D341Med (cell line): ENCODE measurements at regions not wholly inside any gene's neighbourhood (a gene's known extent, or its start where the extent isn't known, plus 50 kb on each side); places are given as distances from the start of the nearest gene placed in this dataset.

Source experiments
- DNase-seq: peaks from one replicate; pipeline ENCODE4 v3.0.0; 2012; ENCODE audit warnings: low spot score

DNA sequence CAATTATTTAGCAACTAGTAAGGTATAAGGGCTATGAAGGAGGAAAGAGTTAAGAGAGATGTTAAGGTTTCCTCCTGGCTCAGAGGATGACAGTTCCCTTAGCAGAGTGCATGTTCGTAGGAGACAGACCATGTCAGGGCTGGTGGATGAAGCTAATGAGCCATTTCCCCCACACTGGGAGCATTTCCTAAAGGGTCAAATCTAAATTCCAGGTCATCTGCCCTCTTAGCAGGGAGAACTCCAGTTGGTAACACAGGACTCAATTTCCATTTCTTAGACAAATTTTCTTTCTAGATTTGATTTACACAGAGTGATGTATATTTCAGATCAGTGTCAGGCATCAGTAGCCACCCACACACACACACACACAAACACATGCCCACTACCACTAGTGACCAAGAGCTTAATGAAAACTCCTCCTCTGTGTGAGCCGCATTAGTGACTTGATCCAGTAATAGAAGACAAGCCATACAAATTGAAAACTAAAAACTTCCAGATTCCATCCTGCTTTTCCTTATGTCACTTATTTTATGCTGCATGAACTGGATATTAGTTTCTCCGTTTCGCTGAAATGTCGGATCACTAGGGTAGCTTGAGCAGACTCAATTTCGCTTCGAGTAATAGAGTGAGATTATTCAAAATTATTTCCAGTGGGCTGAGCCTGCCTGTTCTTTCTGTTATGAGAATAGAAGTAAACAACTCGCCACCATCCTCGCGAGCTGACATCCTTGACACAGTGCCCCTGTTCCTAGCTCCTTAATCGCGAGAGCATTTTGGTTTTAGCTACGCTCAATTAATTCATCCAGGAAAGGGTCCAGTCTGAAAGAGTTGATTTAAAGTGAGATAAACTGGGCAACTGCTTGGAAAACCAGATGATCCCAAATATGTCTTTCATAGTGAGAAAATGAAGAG lies 582.6 kb downstream of the SOX6 start:
- no peak for DNase-seq

DNA sequence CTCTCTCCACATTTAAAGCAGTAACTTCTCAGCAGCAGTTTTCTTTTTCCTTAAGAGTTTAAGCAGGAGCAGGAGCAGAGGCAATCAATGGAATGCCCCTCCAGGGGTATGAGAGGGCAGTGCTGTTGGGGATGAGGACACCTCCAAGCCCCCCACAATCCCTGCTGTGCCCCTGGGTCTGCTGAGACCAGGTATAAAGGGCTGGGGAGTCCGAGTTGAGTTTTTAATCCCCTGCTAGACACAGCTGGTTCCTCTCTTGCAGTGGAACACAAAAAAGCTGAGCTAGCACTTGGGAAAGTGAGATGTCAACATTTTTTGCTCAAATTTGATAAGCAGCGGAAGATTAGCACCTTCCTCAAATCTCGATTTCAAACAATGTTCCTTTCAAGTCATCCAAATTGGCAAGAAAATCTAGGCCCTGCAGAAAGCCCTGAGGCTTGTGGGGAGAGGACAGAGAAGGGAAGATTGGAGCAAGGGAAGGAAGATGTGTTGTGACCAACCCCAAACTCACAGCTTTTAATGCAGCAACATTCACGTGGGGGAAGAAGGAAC lies 581.9 kb downstream of the SOX6 start:
- DNase-seq, result no peak

DNA sequence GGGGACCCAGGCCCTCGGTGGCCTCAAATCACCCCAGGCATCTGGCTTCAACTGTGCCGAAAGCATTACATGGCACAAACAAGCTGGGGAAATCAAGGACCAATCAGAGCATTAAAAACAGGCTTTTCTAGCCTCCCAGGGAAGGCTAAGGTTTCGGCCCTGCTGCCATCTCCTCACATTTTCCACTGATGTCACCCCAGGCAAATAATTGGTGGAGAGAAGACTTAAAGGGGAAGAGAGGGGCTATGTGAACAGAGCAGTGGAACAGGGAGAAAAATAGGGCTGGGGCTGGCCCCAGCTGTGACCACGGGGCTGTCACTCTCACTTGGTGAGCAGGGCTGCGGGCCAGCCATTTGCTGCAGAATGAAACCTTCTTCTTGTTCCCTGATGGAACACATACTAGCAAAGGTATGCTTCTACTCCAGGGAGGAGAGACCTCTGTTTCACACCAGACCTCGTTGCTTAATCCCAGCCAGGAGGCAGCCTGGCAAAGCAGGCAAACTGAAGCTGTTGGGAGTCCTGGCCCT lies 581.3 kb downstream of the SOX6 start:
- no peak for DNase-seq

DNA sequence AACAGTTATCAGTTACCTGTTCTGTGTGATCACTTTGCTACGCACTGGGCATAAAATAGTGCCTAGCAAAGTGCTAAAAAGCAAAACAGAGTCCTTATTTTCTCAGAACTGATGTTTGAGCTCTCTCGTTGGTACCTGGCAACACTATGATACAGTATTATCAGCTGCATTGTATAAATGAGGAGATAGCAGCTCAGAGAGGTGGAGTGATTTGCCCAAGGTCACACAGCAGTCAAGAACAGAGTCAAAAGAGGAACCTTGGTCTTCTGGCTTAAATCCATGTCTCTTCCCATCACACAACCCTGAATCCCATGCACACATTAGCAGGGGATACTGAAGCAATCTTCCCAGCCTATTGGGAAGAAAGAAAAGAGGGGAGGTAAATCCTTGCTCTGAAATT lies 580.5 kb downstream of the SOX6 start:
- no peak for DNase-seq

DNA sequence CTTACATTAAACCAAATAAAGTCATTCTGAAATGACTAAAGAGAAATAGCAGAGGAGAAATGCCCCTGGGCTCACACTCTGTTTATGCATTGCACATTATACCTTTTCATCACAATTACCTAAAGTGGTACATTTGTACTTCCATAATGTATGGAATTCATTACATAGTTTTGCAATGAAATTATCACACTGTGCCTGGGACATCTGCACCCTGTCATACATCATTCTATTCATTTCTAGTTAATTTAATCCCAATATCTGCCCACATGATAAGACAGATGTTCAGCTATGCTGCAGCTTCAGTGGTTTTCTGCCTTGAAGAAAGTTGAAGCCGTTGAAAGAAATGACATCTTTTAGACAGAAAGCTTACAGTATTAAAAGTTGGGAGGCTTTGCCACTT lies 580.0 kb downstream of the SOX6 start:
- no peak for DNase-seq

DNA sequence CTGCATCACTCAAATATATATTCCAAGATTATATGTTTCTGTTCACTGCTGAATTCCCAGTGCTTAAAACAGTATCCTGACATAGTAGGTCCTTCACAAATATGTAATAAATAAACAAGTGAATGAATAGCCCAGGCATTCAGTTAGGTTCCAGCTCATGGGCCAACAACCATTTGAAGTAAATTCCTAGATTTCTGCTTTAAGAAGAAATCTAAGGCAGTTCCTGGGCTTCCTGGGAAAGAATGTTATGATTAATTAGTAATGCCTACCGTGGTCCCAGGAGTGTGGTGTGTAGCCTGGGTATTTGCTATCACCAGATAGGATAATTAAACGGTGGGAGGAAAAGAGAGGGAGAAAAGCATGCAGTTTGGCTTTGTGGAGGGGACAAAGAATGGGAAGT lies 576.8 kb downstream of the SOX6 start:
- DNase-seq, result no peak

DNA sequence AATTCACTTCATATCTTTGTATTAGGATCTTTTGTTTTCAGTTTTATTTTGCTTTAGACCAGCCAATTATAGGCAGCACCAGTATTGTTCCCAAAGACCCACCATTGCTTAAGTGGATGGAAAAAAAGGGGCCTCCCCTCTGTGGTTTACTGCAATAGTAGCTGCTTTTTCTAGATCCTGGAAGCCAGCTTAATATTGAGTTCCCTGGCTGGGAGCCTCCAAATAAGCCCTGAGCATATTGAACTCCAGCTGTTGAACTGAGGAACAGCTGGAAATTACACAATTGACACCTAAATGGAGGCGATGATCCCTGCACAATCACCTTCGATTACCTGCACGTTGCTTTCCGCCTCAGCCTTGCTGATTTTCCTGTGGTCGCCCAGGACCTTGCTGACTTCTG lies 576.0 kb downstream of the SOX6 start:
- DNase-seq, result no peak

DNA sequence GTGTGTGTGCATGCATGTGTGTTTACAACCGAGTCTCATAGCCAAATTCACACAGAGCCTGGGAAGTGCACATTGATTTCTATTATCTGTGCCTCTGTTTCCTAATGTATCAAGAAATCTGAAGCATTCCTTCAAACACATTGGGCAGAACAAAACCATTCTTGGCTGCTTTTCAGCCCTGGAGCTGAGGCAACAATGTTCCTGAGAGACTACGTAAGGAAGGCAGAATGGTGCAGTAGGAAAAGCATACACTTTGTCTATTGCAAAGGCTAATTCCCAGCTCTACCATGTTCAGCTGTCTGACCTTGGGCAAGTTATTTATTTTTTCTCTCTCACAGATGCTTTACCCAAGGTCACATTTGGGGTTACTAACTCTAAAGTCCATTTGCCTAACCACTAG lies 575.5 kb downstream of the SOX6 start:
- no peak for DNase-seq

DNA sequence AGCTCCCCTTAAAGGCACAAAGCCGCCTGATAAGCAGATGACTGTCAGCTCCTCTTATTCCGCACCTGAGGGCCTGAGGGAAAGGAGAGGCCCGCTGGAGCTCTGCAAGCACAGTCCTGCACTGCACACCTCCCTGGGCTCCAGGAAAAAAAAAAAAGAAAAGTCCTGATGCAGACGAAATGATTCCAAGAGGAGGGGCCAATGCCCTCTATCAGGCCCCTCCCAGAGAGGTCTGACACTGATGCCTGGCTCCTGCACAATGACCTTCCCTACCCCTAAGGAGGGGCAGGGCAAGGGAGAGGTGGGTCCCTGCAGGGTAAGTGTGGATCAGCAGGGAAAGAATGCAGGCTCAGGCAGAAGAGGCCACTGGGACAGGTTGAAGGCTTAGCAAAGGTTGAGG lies 572.7 kb downstream of the SOX6 start:
- no peak for DNase-seq

DNA sequence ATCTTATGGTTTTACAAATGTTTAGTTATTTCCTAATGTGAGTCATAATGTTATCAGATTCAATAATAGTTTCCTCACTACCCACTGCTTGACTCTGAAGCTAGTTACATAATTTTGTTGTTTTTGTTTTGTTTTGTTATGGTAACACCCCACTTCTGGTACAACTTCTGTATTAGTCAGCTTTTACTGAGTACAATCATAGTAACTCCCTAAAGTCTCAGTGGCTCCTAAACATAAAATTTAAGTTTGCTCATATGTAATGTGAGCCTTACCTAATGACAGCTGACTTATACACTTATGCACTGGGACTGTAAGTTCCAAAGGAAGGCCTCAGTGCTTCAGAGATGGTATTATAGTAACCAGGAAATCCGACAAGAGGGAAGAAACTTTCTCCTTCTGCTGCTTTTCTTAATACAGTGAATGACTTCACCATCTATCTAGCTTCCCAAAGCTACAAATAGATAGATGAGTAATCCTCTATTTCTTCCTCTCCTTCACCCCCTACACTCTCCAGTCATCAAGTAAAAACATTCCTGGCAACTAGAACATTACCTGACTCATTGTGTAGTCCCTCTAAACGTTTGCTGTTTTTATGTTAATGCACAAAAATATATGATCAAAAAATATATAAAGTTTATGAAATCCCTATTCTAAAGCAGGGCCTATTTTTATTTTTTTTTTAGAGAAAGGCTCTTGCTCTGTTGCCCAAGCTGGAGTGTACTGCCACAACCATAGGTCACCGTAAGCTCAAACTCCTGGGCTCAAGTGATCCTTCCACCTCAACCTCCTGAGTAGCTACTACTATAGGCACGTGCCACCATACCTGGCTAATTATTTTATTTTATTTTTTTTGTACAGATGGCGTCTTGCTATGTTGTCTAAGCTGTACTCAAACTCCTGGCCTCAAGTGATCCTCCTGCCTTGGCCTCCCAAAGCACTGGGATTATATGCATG lies 563.0 kb downstream of the SOX6 start:
- no peak for DNase-seq

DNA sequence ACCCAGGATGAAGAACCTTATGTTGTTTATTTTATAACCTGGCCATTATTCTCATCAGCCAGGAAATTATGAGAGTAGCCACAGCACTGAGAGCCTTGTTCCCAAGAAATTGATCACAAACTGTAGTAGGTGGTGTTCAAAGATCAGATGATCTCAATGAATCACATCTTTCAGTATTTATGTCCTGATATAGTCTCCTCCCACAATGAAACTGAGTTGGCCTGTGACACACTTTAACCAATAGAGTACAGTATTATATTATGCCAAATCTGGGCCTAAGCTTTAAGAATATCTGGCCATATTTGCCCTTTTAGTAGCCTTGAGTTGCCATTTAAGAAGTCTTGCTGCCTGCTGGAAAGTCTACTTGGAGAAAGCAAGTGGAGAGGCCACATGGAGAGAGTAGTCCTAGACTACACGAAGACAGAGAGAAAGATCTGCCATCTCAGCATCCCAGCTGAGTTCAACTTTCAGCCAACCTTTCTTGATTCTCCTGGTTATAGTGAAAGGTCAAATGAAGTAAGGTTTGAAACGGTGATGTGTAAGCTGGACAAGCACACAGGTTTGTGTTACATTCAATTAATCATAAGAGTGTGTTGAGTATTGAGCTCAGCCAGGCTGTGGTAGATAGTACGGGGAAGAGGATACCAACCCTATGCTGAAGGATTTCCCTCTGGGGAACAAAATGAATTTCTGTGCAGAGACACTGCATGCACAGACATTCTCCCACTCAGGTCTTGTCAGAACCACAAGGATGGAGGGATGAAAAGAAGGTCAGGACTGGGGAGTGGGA lies 561.8 kb downstream of the SOX6 start:
- DNase-seq, result no peak

DNA sequence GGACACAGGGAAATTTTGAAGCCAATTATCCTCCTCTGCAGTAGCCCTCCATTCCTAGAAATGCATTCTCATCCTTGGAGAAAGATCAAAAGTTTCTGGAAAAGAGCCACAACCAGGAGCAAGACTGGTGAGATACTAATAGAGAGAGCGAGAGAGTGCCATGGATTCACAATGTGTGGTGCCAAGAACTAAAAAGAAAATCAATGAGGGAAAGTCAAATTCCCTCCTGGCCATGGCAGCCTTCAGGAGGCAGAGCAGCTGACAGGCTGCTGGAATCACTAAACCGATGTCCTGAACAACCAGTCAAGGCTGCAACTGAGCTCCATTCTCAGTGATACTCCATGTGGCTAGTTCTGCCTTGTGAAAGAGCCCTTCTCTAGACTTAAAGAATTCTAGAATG lies 561.0 kb downstream of the SOX6 start:
- no peak for DNase-seq

DNA sequence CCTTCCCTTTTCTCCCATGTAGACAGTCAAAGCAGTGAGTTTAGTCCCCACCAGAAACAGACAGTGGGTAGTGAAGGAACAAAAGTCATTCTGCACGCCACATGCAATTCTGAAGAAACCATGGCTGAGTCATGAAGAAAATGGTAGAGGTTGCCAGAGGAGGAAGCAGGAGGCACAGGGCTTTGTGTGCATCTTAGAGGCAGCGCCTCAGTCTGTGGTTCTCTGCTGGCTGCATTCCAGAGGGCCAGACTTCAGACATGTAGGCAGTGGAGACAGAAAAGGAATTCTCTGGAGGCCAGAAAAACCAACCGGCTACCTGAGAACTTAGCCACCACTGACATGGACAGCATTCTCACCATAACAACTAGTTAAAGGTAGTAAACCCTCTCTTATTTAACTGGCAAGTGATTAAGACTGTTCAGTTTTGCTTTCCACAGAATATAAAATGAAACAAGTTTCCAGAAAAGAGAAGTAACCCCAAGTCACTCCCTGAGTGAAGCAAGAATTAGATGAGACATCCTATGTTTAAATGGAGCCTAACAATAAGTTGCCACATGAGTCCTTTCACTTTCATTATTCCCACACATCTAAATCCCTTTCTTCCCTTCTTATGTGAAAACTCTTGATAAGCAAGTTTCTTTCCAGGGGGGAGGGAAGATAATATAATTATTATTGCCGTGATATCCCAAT lies 556.1 kb downstream of the SOX6 start:
- no peak for DNase-seq

DNA sequence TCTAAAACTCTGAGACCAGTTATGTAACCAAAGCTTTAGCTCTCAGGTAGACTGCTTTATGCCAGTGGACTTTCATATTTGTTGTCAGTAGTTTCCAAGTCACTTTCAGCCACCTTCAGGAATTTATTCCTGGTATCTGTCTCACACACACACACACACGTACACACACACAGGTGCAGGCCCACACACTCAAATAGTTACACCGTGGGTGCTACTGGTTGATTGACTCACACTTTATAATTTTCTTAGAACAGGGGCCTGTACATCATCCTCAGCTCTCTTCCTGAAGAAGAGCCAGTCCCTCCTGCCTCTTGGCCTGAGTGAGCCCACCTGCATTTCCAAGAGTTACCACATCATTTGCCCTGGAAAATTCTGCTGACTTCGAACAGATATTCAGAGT lies 555.2 kb downstream of the SOX6 start:
- DNase-seq, result no peak

DNA sequence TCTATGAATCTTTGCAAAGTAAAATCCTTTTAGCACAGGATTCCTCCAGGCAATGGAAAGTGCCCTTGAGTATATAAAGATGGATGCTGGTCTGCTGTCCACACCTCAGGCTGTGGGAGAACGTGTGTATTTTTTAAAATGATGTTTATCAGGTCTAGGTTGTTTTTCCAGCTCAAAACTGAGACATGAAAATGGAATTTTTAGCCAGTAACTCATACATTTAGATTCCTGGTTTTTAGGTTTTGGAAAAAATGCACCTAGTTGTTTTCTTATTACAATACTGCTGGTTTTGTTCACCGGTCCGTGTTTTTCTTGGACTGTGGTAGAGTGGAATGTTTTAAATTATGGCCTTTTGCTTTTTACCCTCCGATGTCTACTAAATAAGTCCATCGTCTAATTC lies 554.7 kb downstream of the SOX6 start:
- DNase-seq, result no peak

DNA sequence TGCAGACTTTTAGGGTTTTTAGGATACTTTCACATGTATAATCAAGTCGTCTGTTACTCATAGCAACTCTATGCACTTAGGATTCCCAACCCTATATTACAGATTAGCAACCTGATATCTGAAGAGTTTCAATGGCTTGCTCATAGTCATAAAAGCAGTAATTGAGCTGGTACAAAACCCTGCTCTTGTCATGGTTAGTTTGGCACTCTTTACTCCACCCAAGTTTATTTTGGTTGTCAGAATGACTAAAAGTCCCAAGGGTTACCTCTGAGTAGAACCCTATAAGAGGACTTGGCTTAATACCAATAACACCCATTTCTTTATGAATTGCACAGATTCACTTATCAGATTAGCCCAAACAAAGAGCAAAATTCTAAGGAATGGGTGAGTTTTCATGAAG lies 550.6 kb downstream of the SOX6 start:
- DNase-seq, result no peak

DNA sequence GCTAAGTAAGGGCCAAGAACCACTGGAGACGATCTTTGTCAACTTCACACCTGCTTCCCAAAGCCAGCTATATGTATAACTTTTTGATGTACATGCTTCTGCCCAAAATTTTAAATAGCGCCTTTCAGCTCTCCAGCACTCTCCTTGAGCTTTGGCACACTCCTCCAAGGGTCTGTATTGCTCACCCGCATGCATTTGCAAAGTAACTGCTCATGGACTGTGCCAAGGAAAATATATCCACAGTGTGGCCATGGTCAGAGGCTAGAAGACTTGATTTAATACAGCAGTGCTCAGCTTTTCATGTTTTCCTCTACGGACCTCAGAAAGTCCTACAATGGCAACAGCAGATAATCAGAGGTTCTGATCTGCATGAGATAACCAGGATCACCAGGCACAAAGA lies 550.1 kb downstream of the SOX6 start:
- no peak for DNase-seq

DNA sequence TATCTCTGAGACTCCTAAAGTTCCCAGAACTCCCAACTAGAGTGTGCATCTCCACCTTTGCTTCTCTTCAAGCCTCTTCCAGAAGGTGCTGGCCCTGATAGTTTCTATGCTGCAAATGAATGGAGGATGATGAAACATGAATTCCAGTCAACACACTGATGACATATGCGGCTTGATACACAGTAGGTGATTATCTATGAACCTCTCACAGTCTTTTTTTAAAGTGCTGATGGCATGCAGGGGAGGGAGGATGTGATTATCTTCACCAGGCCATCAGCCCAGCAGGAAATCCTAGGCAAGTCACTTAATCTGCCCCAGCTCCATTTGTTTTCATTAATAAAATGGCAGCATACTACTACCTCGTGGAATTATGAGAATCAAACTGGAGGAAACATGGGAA lies 548.5 kb downstream of the SOX6 start:
- DNase-seq, result no peak

DNA sequence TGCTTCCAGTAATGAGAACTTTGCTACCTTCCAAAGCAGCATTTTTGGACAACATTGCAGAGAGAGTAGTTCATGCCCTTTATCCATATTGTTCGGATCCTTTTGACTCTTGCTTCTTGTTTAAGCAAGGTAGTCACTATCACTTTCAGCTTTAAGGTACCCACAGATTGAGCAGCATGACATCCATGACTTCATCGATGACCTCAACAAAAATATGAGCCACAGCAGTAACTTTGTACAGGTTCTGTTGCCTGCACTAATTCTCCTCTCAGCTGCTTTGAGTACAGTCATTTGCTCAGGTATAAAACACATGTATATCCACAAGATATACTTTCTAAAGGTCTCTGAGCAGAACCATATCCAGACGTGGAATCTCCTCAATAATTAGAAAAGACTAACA lies 546.3 kb downstream of the SOX6 start:
- DNase-seq, result no peak

DNA sequence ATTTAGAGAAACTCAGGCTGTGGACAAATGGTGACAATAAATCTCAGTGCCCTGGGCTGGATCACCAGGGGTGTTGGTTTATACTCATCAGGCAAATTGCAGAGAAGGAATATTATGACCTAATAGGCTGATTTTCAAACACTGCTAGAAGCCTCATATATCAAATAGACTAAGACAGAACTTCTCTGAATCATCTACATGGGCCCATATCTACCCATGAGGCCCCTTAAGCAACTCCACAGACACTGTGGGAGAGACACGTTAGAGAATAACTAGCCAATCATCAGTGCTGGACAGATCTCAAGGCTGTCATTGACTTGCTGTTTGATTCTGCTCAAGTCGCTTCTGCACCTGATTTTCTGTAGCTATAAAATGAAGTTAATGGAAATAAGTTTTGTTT lies 545.8 kb downstream of the SOX6 start:
- no peak for DNase-seq
